Vagina (tissue), 2 donors: ENCODE measurements at regions not wholly inside any gene's neighbourhood (a gene's known extent, or its start where the extent isn't known, plus 50 kb on each side); places are given as distances from the start of the nearest gene placed in this dataset.

Experiments
- POLR2A ChIP-seq, 2 donors: fragments of 450-650 bp; IDR thresholded peaks; one replicate each; pipeline ENCODE4 v1.6.1; 2017; ENCODE audit warnings: antibody characterized with exemption in 2 of 2, mild to moderate bottlenecking in 2 of 2, moderate library complexity in 2 of 2
- POLR2AphosphoS5 ChIP-seq, 2 donors: sonication (generic); formaldehyde crosslinking; IDR thresholded peaks; one replicate each; pipeline ENCODE4 v1.9.0; 2017; ENCODE audit warnings: antibody characterized with exemption in 2 of 2, mild to moderate bottlenecking in 2 of 2, low read depth in 1 of 2; ENCODE audit not compliant: insufficient read depth in 1 of 2
- TF ChIP-seq, protein P1 (sequence below), 3 experiments: fragments of 450-650 bp in 2 of 3; fragments of 200-600 bp in 1 of 3; sonication (generic) in 1 of 3; IDR thresholded peaks; one replicate each; pipeline ENCODE4 v1.5.1; 2017 to 2019; ENCODE audit warnings: antibody characterized with exemption in 3 of 3, mild to moderate bottlenecking in 2 of 3, moderate library complexity in 2 of 3

DNA sequence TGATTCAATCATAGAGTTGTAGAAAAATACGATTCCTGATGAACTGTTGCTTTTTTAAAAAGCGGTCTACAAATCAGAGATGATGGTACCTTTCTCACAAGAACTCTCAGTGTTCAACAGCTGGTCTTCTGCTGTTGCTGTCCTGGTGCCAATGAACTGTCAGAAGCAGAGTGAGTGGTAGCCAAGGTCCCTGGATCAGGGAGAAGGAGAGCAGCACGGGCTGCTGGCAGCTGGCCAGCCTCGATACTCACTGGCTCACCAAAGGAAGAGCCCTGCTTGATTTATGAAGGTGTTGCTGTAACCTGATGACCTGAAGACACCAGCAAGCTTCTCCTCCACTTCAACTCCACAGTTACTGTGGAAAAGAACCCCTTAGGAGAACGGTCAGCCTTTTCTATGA is 300.8 kb upstream of the SOX11 start:
- TF ChIP-seq, protein P1, sequence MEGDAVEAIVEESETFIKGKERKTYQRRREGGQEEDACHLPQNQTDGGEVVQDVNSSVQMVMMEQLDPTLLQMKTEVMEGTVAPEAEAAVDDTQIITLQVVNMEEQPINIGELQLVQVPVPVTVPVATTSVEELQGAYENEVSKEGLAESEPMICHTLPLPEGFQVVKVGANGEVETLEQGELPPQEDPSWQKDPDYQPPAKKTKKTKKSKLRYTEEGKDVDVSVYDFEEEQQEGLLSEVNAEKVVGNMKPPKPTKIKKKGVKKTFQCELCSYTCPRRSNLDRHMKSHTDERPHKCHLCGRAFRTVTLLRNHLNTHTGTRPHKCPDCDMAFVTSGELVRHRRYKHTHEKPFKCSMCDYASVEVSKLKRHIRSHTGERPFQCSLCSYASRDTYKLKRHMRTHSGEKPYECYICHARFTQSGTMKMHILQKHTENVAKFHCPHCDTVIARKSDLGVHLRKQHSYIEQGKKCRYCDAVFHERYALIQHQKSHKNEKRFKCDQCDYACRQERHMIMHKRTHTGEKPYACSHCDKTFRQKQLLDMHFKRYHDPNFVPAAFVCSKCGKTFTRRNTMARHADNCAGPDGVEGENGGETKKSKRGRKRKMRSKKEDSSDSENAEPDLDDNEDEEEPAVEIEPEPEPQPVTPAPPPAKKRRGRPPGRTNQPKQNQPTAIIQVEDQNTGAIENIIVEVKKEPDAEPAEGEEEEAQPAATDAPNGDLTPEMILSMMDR (IDR thresholded peaks at IDR 0.05) = no peak
- TF ChIP-seq POLR2A (IDR thresholded peaks at IDR 0.05) = no peak
- no peak for TF ChIP-seq POLR2AphosphoS5 (IDR thresholded peaks at IDR 0.05; ENCODE audit: insufficient read depth in 1 of 2, low read depth in 1 of 2)
